ENCODE measurements at regions not wholly inside any gene's neighbourhood (a gene's known extent, or its start where the extent isn't known, plus 50 kb on each side); places are given as distances from the start of the nearest gene placed in this dataset.

DNA sequence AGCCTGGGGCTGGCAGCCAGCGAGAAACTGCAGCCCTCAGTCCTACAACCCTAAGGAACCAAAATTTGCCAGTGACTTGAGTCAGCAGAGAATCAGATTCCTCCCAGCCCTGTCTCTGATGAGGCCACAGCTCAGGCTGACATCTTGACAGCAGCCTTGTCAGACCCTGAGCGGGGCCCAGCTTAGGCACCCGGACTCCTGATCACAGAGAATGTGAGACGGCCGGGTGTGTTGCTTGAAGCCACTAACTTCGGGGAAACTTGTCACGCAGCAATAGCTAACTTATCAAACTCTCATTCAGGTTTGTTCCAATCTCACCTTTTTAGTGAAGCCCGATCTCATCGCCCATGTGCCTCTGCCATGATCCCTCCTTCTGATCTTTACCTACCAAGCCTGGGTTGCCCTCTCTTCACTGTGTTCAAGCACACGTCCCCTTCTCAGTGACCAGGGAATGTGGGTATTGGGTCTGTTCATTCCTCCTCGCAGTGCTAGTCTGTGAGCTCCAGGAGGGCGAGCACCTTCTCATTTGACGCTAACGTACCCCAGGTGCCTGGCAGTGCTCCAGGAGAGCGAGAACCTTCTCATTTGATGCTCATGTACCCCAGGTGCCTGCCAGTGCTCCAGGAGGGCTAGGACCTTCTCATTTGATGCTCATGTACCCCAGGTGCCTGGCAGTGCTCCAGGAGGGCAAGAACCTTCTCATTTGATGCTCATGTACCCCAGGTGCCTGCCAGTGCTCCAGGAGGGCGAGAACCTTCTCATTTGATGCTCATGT, 280.7 kb downstream of the BRD1 start:
- Histone ChIP-seq H3K4me3 (ENCODE audit: low read depth in 1 of 2, low read length in 2 of 2) (no peak overlapping the region), H3K27me3 (ENCODE audit: low read depth, low read length) (no peaks in the 10 kb centered on the region), H3K4me1 (ENCODE audit: control insufficient read depth in 1 of 2, insufficient read depth in 2 of 2, low read length in 2 of 2) (no peaks in the 10 kb centered on the region)

GRCh38 chr22:49545606-49546005, 282.1 kb downstream of the BRD1 start:
- no peaks in the 10 kb centered on the region for H3K4me1 ChIP-seq (ENCODE audit: control insufficient read depth in 1 of 2, insufficient read depth in 2 of 2, low read length in 2 of 2)
- H3K9me3 ChIP-seq (ENCODE audit: control insufficient read depth in 1 of 2, low read length in 2 of 2), result peaks cover 0 to 10% of the 10 kb centered on the region in 2 donors
- no peak overlapping the region for H3K4me3 ChIP-seq (ENCODE audit: low read depth in 1 of 2, low read length in 2 of 2)
- H3K27me3 ChIP-seq (ENCODE audit: low read depth, low read length), result no peaks in the 10 kb centered on the region
- H3K36me3 ChIP-seq (ENCODE audit: control insufficient read depth in 1 of 2, insufficient read depth in 2 of 2, low read length in 2 of 2), result no peaks in the 10 kb centered on the region
- no peak overlapping the region for H3K27ac ChIP-seq (ENCODE audit: low read length)

More for the DNA sequence above, 280.7 kb downstream of the BRD1 start:
- H3K36me3 ChIP-seq (ENCODE audit: control insufficient read depth in 1 of 2, insufficient read depth in 2 of 2, low read length in 2 of 2), result no peaks in the 10 kb centered on the region
- peaks cover 0 to 15% of the 10 kb centered on the region in 2 donors for H3K9me3 ChIP-seq (ENCODE audit: control insufficient read depth in 1 of 2, low read length in 2 of 2)
- H3K27ac ChIP-seq (ENCODE audit: low read length), result no peak overlapping the region

- H3K4me1 ChIP-seq (ENCODE audit: control insufficient read depth in 1 of 2, insufficient read depth in 2 of 2, low read length in 2 of 2), result no peaks in the 10 kb centered on the region
- H3K36me3 ChIP-seq (ENCODE audit: control insufficient read depth in 1 of 2, insufficient read depth in 2 of 2, low read length in 2 of 2), result no peaks in the 10 kb centered on the region
- peaks cover 0 to 5% of the 10 kb centered on the region in 2 donors for H3K9me3 ChIP-seq (ENCODE audit: control insufficient read depth in 1 of 2, low read length in 2 of 2)
- H3K27ac ChIP-seq (ENCODE audit: low read length), result no peak overlapping the region
- no peak overlapping the region for H3K4me3 ChIP-seq (ENCODE audit: low read depth in 1 of 2, low read length in 2 of 2)
- no peaks in the 10 kb centered on the region for H3K27me3 ChIP-seq (ENCODE audit: low read depth, low read length)
Observed at GRCh38 chr22:49544286-49544685, 283.4 kb downstream of the BRD1 start.

- H3K4me3 ChIP-seq (ENCODE audit: low read depth in 1 of 2, low read length in 2 of 2), result no peak overlapping the region
- no peaks in the 10 kb centered on the region for H3K36me3 ChIP-seq (ENCODE audit: control insufficient read depth in 1 of 2, insufficient read depth in 2 of 2, low read length in 2 of 2)
- H3K4me1 ChIP-seq (ENCODE audit: control insufficient read depth in 1 of 2, insufficient read depth in 2 of 2, low read length in 2 of 2), result no peaks in the 10 kb centered on the region
- H3K27me3 ChIP-seq (ENCODE audit: low read depth, low read length), result no peaks in the 10 kb centered on the region
- H3K27ac ChIP-seq (ENCODE audit: low read length), result no peak overlapping the region
- peaks cover 0 to 5% of the 10 kb centered on the region in 2 donors for H3K9me3 ChIP-seq (ENCODE audit: control insufficient read depth in 1 of 2, low read length in 2 of 2)
Observed at GRCh38 chr22:49543876-49544275, 283.8 kb downstream of the BRD1 start.

DNA sequence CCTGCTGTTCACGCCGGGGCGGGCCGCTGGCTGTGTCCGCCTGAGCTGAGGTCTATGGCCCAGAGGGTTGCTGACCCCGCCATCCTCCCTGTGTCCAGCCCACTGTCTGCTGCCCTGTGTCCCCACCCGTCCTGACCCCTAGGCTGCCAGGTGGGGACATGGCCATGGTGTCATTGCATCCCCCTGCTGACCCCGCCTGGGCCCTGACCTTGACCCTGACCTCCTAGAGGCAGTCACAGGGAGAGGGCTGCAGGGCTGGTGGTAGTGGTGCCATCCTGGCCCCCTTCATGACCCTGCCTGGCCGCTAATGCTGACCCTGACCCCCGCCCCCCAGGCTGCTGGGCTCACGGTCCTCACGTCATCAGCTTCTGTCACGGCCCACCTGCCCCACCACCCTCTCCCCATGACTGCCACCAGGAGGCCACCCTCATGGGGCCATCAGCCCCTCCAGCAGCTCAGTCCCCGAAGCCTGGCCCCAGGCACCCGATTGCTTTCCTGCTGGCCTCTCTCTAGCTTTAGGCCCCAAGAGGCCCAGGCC, 285.9 kb downstream of the BRD1 start:
- Histone ChIP-seq H3K4me1 (ENCODE audit: control insufficient read depth in 1 of 2, insufficient read depth in 2 of 2, low read length in 2 of 2) (no peaks in the 10 kb centered on the region), H3K27me3 (ENCODE audit: low read depth, low read length) (no peaks in the 10 kb centered on the region), H3K4me3 (ENCODE audit: low read depth in 1 of 2, low read length in 2 of 2) (no peak overlapping the region), H3K36me3 (ENCODE audit: control insufficient read depth in 1 of 2, insufficient read depth in 2 of 2, low read length in 2 of 2) (no peaks in the 10 kb centered on the region), H3K9me3 (ENCODE audit: control insufficient read depth in 1 of 2, low read length in 2 of 2) (peaks cover 0 to 2% of the 10 kb centered on the region in 2 donors), H3K27ac (ENCODE audit: low read length) (no peak overlapping the region)

- Histone ChIP-seq H3K27me3 (ENCODE audit: low read depth, low read length) (no peaks in the 10 kb centered on the region), H3K4me1 (ENCODE audit: control insufficient read depth in 1 of 2, insufficient read depth in 2 of 2, low read length in 2 of 2) (no peaks in the 10 kb centered on the region), H3K4me3 (ENCODE audit: low read depth in 1 of 2, low read length in 2 of 2) (no peak overlapping the region), H3K36me3 (ENCODE audit: control insufficient read depth in 1 of 2, insufficient read depth in 2 of 2, low read length in 2 of 2) (no peaks in the 10 kb centered on the region), H3K27ac (ENCODE audit: low read length) (no peak overlapping the region), H3K9me3 (ENCODE audit: control insufficient read depth in 1 of 2, low read length in 2 of 2) (no peaks in the 10 kb centered on the region)
Observed at GRCh38 chr22:49540913-49541692, 286.6 kb downstream of the BRD1 start.

DNA sequence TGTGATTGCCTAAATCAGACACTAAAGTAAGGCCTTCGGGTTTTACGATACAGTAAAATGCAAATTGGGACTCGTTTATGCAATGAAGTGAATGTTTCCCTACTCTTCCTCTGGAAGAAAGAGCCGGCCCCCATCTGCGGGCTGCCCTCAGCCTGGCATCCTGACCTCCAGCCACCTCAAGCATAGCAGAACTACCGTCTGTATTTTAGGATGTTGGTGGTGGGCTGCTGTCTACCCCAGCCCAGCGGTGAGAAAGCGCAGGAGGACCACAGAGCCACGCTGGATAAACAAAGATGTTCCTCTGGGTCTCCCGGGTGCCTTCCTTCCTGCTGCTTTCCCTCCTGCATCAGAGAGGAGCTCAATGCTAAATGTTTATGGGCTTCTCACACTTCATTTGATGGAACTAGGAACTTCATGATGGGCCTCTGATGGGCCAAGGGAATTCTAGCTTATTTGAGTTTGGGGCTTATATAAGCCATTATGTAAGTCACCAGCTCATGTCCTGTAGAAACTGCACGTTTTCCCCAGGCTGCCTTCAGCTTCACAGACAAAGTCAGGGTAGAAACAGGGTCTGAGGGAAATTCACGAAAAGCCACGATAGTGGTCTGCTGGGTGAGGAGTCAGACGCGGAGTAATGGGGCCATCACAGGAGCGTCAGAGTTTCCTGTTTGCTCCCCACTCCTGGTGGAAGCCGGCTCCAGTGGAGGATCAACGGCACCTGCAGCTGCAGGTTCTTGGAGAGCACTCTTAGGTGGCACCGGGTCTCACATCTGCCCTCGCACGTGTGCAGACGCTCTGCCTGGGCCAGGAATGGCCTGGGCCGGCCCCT, 287.4 kb downstream of the BRD1 start:
- no peaks in the 10 kb centered on the region for H3K36me3 ChIP-seq (ENCODE audit: control insufficient read depth in 1 of 2, insufficient read depth in 2 of 2, low read length in 2 of 2)
- H3K27ac ChIP-seq (ENCODE audit: low read length), result no peak overlapping the region
- H3K9me3 ChIP-seq (ENCODE audit: control insufficient read depth in 1 of 2, low read length in 2 of 2), result no peaks in the 10 kb centered on the region
- no peak overlapping the region for H3K4me3 ChIP-seq (ENCODE audit: low read depth in 1 of 2, low read length in 2 of 2)
- no peaks in the 10 kb centered on the region for H3K27me3 ChIP-seq (ENCODE audit: low read depth, low read length)
- no peaks in the 10 kb centered on the region for H3K4me1 ChIP-seq (ENCODE audit: control insufficient read depth in 1 of 2, insufficient read depth in 2 of 2, low read length in 2 of 2)

GRCh38 chr22:49538006-49538405, 289.7 kb downstream of the BRD1 start:
- Histone ChIP-seq H3K27me3 (ENCODE audit: low read depth, low read length) (no peaks in the 10 kb centered on the region), H3K36me3 (ENCODE audit: control insufficient read depth in 1 of 2, insufficient read depth in 2 of 2, low read length in 2 of 2) (no peaks in the 10 kb centered on the region), H3K9me3 (ENCODE audit: control insufficient read depth in 1 of 2, low read length in 2 of 2) (no peaks in the 10 kb centered on the region), H3K4me3 (ENCODE audit: low read depth in 1 of 2, low read length in 2 of 2) (no peak overlapping the region), H3K4me1 (ENCODE audit: control insufficient read depth in 1 of 2, insufficient read depth in 2 of 2, low read length in 2 of 2) (no peaks in the 10 kb centered on the region), H3K27ac (ENCODE audit: low read length) (no peak overlapping the region)

GRCh38 chr22:49536571-49537131, 291.0 kb downstream of the BRD1 start:
- Histone ChIP-seq H3K27me3 (ENCODE audit: low read depth, low read length) (no peaks in the 10 kb centered on the region), H3K4me3 (ENCODE audit: low read depth in 1 of 2, low read length in 2 of 2) (no peak overlapping the region), H3K36me3 (ENCODE audit: control insufficient read depth in 1 of 2, insufficient read depth in 2 of 2, low read length in 2 of 2) (no peaks in the 10 kb centered on the region), H3K4me1 (ENCODE audit: control insufficient read depth in 1 of 2, insufficient read depth in 2 of 2, low read length in 2 of 2) (no peaks in the 10 kb centered on the region), H3K9me3 (ENCODE audit: control insufficient read depth in 1 of 2, low read length in 2 of 2) (no peaks in the 10 kb centered on the region), H3K27ac (ENCODE audit: low read length) (no peak overlapping the region)

DNA sequence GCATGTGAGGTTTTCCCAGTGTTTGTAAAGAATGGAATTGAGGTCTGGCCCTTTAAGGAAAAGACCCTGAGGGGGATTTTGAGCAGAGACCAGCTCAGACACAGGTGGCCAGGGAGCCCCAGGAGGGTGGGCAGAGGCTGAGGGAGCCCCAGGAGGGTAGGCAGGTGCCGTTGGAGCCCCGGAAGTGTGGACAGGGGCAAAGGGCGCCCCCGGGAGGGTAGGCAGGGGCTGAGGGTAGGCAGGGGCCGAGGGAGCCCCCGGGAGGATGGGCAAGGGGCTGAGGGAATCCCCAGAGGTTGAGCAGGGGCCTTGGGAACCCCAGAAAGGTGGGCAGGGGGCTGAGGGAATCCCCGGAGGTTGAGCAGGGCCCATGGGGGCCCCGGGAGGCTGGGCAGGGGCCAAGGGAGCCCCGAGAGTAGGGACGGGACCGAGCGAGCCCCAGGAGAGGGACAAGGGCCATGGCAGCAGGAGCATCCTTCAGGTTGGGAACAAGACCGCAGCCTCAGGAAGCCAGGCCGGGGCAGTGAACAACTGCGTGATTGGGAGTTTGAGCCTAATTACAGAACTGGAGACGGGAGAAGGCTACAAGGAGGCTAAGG, 292.0 kb downstream of the BRD1 start:
- Histone ChIP-seq H3K36me3 (ENCODE audit: control insufficient read depth in 1 of 2, insufficient read depth in 2 of 2, low read length in 2 of 2) (no peaks in the 10 kb centered on the region), H3K27me3 (ENCODE audit: low read depth, low read length) (no peaks in the 10 kb centered on the region), H3K4me3 (ENCODE audit: low read depth in 1 of 2, low read length in 2 of 2) (no peak overlapping the region), H3K27ac (ENCODE audit: low read length) (no peak overlapping the region), H3K4me1 (ENCODE audit: control insufficient read depth in 1 of 2, insufficient read depth in 2 of 2, low read length in 2 of 2) (no peaks in the 10 kb centered on the region), H3K9me3 (ENCODE audit: control insufficient read depth in 1 of 2, low read length in 2 of 2) (no peaks in the 10 kb centered on the region)

All from muscle layer of duodenum (tissue), 2 donors.